H54 (cell line): ENCODE measurements at regions not wholly inside any gene's neighbourhood (a gene's known extent, or its start where the extent isn't known, plus 50 kb on each side); places are given as distances from the start of the nearest gene placed in this dataset.
"Not testable (repeated sequence)": the region's sequence is repeated elsewhere in the genome, so short reads cannot be mapped to it uniquely, and the experiment has no call there.

Experiments
- DNase-seq: peaks from one replicate; pipeline ENCODE4 v3.0.0; 2011; ENCODE audit warnings: low spot score, mixed read lengths; ENCODE audit not compliant: insufficient read length
- FAIRE-seq: peaks from 3 replicates; lab custom pipeline; 2011; peaks lifted over from hg19 to GRCh38; lab: Jason Lieb, UNC
- POLR2A ChIP-seq: IDR thresholded peaks from 2 replicates; pipeline ENCODE4 v1.6.1; 2011; ENCODE audit warnings: low read depth, mild to moderate bottlenecking, low read length

DNA sequence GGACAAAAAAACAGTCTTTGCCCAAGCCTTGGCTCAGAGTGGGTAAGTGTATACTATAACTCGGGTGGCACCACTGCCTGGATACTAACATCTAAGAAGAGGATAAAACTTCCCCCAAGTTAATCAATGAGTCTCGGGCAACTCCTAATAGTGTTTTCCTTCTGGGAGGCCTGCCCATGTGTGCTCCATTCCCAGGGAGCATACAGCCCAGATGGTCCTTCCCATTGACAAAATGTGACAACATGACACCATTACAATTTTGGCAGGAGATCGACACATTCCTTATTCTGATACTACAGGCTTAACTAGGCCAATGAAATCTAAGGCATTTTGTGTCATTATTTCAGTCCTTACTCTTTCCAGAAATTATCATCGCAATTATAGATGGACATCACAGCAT is 52.7 kb upstream of the CRIM1 start:
- DNase-seq, result no peak
- no peak for TF ChIP-seq POLR2A
- FAIRE-seq, result no peak

DNA sequence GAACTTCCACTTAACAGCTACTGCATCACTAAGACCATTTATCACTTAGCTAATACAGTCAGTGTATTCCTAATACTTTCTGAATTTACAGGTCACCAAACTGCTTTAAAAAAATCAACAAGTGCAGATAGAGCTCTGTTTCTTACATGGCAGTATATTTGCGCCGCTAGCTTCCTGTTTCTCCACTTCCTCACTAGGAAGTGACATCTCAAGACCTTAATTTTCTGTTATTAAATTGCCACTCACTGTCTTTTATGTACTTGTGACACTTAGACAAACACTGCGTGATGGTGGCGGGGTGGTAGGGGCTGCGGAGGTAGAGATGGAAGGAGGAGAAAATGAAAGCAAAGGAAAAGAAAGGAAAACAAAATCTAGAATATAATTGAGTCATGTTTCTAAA is 53.7 kb upstream of the CRIM1 start:
- no peak for FAIRE-seq
- TF ChIP-seq POLR2A, result no peak

DNA sequence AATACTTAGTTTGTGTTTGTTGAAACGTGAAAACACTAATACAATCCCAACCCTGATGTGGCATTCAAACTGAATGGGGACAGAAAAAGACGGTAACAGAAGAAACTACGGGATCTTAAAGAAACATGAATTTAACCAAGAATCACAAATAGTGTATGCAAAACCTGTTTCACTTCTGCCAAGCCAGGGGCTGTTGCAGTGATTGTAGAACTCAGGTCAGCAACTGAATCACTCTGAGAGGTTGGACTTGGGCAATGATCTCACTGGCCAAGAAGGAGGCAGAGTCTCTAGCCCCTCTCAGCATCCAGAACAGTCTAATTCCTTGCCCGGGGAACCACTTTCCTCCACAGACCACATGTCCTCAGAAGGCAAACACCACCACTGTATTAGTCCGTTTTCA is 54.9 kb upstream of the CRIM1 start:
- no peak for DNase-seq
- no peak for TF ChIP-seq POLR2A

More for the DNA sequence above, 53.7 kb upstream of the CRIM1 start:
- DNase-seq, result no peak

DNA sequence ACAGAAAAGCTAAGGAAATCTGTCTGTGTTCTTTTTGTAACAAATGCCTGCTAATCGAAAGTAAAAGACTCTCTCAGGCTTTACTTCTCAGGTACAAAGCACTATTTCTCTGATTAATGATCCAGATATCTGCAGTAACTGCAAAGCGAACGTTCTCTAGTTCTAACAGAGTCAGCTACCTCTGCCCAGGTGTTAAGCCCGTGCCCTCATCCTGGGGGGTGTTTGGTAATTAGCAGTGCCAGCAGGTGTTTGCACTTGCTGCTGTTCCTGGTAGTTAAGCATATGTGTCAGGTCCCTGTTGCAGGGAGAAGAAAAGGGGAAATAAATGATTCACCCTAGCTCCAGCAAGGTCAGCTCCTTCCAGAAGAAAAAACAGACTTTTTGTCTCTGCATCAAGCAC is 58.8 kb upstream of the CRIM1 start:
- DNase-seq, result no peak
- TF ChIP-seq POLR2A, result no peak
- FAIRE-seq, result no peak

More for the DNA sequence above, 54.9 kb upstream of the CRIM1 start:
- no peak for FAIRE-seq

DNA sequence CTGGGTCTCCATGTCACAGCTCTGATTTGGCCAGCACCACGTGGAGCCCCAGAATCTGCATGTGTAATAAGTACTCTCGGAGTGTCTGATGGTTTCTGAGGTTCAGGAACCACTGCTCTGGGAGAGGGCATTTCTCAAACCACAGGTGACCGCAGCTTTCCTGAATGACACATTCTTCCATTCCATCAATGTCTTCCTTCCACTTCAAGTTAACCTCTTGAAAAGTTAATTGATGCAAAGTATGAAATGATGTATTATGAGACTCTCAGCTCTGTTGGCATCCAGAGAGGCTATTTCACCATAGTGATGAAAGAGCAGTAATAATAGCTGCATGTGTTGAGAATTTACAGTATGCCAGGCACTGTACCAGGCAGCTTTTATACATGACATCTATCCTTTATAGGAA is 61.3 kb upstream of the CRIM1 start:
- DNase-seq (no peak), FAIRE-seq (no peak)
- TF ChIP-seq POLR2A, result no peak

DNA sequence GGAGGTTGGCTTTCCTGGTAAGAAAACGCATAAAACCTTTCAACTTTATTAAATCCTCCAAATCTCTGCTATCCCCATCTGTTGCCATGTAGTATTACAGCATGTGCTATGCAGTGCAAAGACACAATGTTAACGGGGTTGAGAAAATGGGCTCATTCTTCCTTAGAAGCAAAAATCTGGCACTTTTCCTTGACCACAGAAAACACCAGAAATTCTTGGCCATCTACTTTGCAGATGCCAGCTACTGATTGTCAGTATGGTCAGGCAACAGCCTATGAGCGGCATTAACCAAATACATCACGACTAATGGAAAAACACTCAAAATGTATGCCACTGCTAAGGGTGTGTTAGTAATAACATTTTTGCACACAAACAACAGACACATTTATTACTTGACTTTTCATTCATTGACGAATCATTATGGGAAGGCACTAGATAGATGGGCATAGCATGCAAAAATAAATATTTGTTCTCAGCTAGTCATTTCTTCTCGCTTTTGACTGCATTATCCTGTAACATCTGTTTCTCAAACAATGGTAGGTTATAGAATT is 65.2 kb upstream of the CRIM1 start:
- no peak for DNase-seq

DNA sequence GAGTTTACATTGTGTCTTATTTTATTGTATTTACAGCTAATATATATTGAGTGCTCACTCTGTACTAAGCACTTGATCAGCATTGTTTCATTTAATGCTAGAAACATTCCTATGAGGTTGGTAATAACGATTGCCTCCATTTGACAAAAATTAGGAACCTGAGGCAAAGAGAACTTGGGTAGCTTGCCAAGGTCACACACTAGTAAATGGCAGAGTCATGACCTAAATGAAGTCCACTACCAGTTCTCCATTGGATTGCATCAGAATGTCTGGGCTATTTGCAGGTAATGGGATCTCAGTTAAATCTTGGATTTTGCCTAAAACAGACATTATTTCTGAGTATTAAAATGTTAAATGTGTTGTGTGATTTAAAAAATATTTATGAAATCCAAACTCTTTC is 65.8 kb upstream of the CRIM1 start:
- no peak for DNase-seq
- TF ChIP-seq POLR2A, result no peak
- FAIRE-seq, result no peak

More for the DNA sequence above, 65.2 kb upstream of the CRIM1 start:
- FAIRE-seq, result no peak
- no peak for TF ChIP-seq POLR2A

DNA sequence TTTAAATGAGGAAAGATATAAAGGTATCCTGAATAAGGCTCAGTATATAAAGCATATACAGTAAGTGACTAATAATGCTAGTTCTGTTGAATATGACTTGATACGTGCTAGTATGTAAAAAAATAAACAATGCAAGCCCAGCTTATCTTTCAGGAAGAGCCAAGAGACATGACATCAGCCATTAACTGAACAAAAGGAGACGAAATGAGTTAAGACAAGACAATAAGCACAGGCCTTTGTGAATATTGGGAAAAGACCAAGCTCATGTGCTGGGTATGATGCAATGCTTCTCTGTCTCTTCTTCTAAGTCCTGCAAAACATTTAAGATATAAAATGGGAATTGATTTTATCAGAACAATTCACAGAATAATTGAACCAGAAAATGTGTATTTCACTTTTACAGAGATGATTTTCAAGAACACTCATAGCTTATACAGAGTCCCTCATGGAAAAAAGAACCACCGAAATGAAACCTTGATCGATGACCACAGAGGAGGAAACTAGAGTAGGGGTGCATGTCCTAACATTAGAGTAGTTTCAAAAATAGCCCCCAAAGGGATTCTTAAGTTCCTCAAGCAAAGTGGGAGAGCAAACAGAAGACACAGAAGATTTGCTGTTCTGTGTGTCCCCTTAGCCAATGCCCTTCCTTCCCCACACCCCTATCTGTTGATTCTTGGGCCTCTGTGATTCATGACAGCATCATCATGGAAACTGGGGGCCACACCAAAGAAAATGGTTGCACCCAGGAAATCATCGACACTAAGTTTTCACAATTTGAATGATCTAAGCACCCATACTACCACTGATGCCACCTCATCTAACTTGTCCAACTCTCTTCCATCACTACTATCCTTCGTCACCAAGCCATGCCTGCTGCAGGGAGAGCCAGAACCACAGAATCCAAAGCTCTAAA is 68.0 kb upstream of the CRIM1 start:
- TF ChIP-seq POLR2A, result no peak
- DNase-seq, result no peak
- FAIRE-seq, result peak; percentile 41

DNA sequence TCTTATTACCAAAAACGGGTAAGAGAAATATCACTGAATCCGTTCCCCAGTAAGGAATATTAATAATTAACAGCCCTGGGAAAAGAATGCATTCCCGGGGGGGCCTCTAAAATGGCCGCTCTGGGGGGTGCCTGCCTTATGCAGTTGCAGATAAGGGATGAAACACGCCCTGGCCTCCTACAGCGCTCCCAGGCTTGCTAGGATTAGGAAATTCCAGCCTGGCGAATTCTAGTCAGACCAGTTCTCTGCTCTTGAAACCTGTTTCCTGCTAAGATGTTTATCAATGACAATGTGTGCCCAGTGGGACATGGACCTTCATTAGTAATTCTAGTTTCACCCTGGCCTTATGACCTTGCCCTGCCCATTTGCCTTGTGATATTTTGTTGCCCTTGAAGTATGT is 76.1 kb upstream of the CRIM1 start:
- not testable (repeated sequence) for DNase-seq, FAIRE-seq

DNA sequence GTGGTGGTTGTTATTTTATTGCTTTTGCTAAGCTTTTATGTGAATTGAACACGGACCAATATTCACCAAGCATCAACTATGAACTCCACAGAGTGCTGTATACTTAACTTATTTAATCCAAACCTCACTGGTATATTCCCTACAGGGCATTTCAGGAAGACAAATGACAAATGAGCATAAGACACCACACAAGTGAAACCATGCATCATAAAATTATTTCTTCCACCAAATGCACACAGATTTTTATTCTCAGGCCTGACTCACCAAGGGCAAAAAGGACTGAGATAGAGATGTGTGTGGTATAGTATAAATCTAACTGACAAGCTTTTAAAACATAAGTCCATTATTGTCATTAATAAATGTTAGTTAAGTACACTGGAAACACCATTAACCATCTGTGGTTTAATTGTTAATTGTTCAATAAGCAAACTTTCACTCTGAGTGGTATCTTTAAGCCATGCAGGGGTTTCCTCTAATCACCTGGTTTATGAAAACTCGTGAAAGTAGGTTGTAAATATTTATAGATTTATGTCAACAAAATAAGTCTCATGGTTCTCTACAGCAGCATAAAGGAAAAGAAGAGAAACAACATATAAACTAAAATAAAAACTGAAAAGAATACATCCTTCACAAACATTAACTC is 77.6 kb upstream of the CRIM1 start:
- FAIRE-seq (no peak), DNase-seq (no peak)
- no peak for TF ChIP-seq POLR2A

DNA sequence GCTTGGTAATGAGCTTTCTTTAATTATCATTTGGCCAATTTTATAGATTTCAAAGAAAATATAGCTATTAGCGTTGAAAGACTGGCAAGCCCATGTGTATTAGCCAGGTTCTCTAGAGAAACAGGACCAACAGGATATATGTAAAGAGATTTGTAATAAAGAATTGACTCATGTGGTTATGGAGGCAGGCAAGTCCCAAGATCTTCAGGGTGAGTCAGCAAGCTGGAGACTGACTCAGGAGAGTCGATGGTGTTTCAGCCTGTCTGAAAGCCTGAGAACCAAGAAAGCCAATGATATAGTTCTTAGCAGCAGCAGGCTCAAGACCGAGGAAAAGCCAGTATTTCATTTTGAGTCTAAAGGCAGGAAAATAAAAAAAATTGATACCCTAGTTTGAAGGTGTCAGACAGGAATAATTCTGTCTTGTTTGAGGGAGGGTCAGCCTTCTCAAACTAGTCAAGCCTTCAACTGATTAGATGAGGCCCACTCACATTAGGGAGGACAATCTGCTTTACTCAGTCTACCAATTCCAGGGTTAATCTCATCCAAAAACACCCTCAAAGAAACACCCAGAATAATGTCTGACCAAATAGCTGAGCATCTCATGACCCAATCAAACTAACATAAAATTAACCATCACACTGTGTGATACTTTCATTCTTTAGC is 78.3 kb upstream of the CRIM1 start:
- TF ChIP-seq POLR2A, result no peak
- DNase-seq, result peak; percentile 17
- peak; percentile 99 for FAIRE-seq

DNA sequence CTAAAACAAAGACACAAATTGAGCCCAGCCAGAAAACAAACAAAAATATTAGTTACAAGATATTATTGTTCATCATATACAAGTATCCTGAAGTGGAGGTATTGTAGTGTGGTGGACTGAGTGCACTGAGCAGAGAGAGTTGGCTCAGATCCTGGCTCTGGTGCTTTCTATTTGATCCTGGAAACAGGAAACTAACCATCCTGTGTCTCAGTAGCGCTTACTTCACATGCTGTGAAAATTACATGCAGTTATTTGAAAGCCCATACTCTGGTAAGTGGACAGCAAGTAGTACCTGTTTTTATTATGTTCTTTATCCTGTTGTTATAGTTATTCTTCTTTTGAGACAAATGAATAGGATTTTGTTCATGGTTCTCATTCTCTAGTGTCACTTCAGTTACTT is 84.3 kb upstream of the CRIM1 start:
- no peak for FAIRE-seq
- no peak for DNase-seq
- no peak for TF ChIP-seq POLR2A

DNA sequence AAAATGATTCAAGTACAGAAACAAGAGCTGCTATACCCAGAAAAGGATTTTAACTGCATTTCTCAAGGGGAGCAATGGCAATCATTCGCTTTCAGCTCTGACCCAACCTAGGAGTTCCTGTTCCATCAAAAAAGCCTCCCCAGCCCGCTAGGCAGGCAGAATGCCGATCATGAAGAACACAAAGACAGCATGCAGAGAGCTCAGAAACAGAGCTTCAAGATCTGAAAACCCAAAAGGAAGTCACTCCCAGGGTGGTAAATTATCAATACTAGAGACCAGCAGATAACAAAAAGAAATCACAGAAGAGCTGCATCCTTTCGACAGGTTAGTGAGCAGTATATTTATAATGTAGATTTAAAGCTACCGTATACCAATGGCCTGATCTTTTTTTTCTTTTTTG is 84.8 kb upstream of the CRIM1 start:
- DNase-seq, result no peak
- no peak for TF ChIP-seq POLR2A
- FAIRE-seq, result no peak

DNA sequence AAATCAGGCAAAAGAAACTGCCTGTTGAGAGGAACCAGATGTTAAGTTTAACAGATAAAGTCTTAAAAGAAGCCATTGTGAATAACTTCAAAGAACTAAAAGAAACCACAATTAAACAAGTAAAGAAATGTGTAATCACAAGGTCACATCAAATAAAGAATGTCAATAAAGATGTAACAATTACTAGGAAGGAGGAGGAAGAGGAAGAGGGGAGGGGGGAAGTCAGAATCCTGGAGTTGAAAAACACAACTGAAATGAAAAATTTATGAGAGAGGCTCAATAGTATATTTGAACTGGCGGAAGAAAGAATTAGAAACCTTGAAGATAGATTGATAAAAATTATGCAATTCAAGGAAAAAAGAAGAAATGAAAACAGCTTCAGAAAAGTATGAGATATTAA is 88.4 kb upstream of the CRIM1 start:
- no peak for TF ChIP-seq POLR2A
- FAIRE-seq, result no peak
- no peak for DNase-seq
